Gastrocnemius medialis (tissue), 4 donors: ENCODE measurements at regions not wholly inside any gene's neighbourhood (a gene's known extent, or its start where the extent isn't known, plus 50 kb on each side); places are given as distances from the start of the nearest gene placed in this dataset.

ENCODE experiments used
- POLR2A ChIP-seq, 2 donors: fragments of 450-650 bp; IDR thresholded peaks; one replicate each; pipeline ENCODE4 v1.6.1; 2017; ENCODE audit warnings: antibody characterized with exemption in 2 of 2, mild to moderate bottlenecking in 2 of 2, moderate library complexity in 2 of 2
- TF ChIP-seq, protein P1 (sequence below), 5 experiments: fragments of 450-650 bp in 3 of 5; fragments of 200-600 bp in 2 of 5; sonication (generic) in 2 of 5; IDR thresholded peaks in 4 of 5; conservative IDR thresholded peaks in 1 of 5; 1 replicate in 4 of 5; 2 replicates in 1 of 5; pipeline ENCODE4 v1.5.1; 2016 to 2019; ENCODE audit warnings: antibody characterized with exemption in 5 of 5, mild to moderate bottlenecking in 3 of 5, moderate library complexity in 3 of 5

GRCh38 chr1:37239225-37239740 lies 205.0 kb upstream of the GRIK3 start:
- TF ChIP-seq, protein P1, sequence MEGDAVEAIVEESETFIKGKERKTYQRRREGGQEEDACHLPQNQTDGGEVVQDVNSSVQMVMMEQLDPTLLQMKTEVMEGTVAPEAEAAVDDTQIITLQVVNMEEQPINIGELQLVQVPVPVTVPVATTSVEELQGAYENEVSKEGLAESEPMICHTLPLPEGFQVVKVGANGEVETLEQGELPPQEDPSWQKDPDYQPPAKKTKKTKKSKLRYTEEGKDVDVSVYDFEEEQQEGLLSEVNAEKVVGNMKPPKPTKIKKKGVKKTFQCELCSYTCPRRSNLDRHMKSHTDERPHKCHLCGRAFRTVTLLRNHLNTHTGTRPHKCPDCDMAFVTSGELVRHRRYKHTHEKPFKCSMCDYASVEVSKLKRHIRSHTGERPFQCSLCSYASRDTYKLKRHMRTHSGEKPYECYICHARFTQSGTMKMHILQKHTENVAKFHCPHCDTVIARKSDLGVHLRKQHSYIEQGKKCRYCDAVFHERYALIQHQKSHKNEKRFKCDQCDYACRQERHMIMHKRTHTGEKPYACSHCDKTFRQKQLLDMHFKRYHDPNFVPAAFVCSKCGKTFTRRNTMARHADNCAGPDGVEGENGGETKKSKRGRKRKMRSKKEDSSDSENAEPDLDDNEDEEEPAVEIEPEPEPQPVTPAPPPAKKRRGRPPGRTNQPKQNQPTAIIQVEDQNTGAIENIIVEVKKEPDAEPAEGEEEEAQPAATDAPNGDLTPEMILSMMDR (IDR thresholded peaks at IDR 0.05 in 4 of 5, conservative IDR thresholded peaks at IDR 0.05 in 1 of 5) = no peak
- no peak for TF ChIP-seq POLR2A (IDR thresholded peaks at IDR 0.05)
